ENCODE measurements at regions not wholly inside any gene's neighbourhood (a gene's known extent, or its start where the extent isn't known, plus 50 kb on each side); places are given as distances from the start of the nearest gene placed in this dataset.

- TF ChIP-seq ZFX (IDR thresholded peaks at IDR 0.05) (no peak), CTCF (conservative IDR thresholded peaks at IDR 0.05) (no peak)
Measured at GRCh38 chrX:9298221-9298620, 166.6 kb upstream of the TBL1X start.

Measured in C4-2B (cell line).